ENCODE measurements at regions not wholly inside any gene's neighbourhood (a gene's known extent, or its start where the extent isn't known, plus 50 kb on each side); places are given as distances from the start of the nearest gene placed in this dataset.

- TF ChIP-seq CTCF (IDR thresholded peaks at IDR 0.05) (no peak), POLR2A (IDR thresholded peaks at IDR 0.05) (no peak)
Observed at GRCh38 chr6:6982663-6983062, 125.1 kb upstream of the RREB1 start.

Measured in uterus (tissue), 2 donors.